ENCODE measurements at regions not wholly inside any gene's neighbourhood (a gene's known extent, or its start where the extent isn't known, plus 50 kb on each side); places are given as distances from the start of the nearest gene placed in this dataset.

GRCh38 chr2:136402281-136402680 lies 284.3 kb upstream of the CXCR4 start:
- TF ChIP-seq CTCF (tag by site-specific recombination; IDR thresholded peaks at IDR 0.05) = no peak
- no peak for TF ChIP-seq ZBTB8A (tag by site-specific recombination; IDR thresholded peaks at IDR 0.05)
- no peak for TF ChIP-seq ZNF416 (tag by site-specific recombination; IDR thresholded peaks at IDR 0.05)
- no peak for TF ChIP-seq KLF7 (tag by site-specific recombination; IDR thresholded peaks at IDR 0.05; ENCODE audit: borderline replicate concordance)
- TF ChIP-seq ZNF184 (tag by site-specific recombination; IDR thresholded peaks at IDR 0.05) = no peak
- TF ChIP-seq ZNF473 (tag by site-specific recombination; IDR thresholded peaks at IDR 0.05) = no peak
- TF ChIP-seq YY1 (tag by site-specific recombination; IDR thresholded peaks at IDR 0.05) = no peak
- TF ChIP-seq HOXA7 (CRISPR knock-in tag; IDR thresholded peaks at IDR 0.05; ENCODE audit: borderline replicate concordance) = no peak
